HG03571 (cell line): ENCODE measurements at regions not wholly inside any gene's neighbourhood (a gene's known extent, or its start where the extent isn't known, plus 50 kb on each side); places are given as distances from the start of the nearest gene placed in this dataset.

Experiments
- ATAC-seq: cut with Tn5 transposase; IDR thresholded peaks from one replicate; pipeline ENCODE4 v1.9.1; 2021; ENCODE audit not compliant: unreplicated experiment

DNA sequence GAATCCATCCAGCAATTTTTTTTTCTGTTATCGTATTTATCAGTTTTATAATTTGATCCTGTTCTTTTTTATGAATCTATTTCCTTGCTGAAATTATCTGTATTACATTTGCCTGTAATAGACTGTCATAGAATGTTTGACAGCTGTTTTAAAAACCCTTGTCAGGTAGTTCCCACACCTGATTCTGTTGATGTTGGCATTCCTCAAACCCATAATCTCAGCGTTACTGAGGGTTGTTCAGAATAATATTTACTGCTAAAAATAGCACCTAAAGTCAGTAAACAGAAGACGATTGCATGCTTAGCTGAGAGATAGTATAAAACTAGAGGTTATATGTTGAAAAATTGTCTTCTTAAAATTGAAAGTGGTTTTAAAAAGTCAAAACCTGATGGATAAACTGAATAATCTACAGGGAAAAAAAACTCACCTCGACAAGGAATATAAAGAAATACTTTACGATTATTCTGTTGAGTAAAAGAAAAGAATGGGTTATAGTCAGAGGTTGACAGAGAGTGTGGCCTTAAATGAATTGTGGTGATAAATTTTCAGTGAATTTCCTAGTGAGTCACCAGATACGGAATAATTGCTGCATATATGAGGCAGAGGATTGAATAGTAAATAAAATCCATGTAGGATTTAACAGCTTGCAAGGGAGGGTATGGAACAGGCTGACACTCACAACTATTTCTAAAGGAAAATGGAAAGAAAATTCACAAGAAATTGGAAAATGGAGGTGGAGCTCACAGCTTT lies 824.1 kb upstream of the IGFBP3 start:
- ATAC-seq = no peak

DNA sequence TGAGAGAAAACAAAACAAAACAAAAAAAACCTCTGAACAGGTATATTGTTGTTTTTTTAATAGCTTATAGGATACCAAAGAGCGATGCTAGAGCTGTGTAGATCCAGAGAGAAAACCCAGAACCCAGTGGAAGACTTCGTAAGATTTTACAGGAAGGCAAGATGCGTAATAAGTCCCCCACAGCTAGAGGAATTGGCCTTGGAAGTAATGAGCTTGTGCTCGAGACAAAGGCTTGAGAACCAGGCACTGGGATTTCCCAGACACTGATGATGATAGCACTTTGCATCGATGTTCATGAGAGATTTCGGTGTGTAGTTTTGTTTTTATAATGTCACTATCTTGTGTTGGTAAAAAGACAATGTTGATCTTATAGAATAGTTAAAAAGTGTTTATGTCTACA lies 821.5 kb upstream of the IGFBP3 start:
- no peak for ATAC-seq

DNA sequence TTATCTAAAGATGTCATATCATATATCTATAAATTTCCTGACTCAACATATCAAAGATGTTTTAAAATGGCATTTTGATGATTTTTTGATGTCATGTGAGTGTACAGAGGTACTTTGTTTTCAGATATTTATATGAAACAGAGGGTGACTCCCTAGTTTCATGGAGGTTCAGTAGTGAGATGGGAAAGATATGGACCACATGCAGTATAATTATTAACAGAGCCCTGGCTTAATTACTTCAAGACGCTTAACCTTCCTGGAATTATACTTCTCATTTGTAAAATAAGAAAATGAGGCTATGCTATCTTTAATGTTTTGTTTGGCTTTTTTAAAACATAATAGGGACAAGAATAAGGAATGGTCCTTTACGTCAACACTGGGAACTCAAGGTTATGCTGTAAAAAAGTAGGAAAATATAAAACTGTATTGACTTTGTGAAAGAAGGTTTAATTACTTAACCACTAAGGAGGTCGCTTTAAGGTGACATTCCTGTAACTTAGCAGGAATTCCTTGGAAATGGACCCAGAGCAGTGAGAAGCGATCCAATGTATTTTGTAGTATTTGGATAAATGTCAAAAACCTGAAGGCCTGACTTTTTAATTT lies 821.0 kb upstream of the IGFBP3 start:
- no peak for ATAC-seq

DNA sequence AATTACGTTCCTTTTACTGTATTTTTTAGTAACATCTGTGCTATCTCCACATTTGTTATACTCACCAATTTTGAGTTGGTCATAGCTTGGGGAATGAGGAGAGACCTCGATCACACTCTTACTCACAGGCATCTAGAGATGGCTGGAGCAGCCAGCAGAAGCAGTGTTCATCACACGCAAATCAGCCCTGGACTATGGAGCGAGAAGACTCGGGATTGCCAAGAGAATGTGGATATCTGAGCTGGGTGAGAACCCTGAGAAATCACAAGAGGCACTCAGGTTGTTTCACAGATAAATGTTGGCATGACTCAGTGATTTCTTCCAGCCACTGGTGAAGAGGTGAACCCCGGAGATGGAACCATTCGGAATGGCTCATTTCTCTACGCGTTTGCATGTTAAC lies 820.1 kb upstream of the IGFBP3 start:
- no peak for ATAC-seq

DNA sequence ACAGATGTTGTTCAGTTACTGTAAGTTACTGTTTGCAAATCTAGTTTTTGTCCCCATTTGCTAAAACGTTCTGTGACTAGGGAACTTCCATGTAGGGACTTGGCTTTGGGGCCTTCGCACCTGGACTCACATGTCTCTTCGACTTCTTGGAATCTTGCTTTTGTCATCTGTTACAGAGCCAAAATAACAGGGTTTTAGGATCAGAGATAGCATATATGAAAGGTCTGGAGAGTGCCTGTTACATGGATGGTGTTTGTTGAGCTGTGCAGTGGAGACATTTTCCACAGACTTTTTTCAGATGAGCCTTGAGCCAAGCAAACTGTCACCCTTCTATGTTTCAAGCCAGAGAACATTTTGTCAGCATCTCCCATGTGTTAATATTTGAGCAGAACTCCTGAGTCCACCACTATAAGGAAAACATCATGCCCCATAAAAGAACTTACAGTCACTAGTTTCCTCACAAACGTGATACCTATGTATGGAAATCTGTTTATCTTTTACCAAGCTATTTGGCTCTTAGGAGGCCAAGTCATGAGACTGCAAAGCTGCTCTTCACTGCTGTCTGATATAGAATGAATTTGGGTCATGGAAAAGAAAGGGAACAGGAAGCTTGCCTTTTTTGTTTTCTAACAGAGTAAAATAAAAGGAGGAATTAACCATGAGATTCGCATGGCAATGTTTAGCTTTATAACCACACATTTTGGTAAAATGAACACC lies 818.6 kb upstream of the IGFBP3 start:
- ATAC-seq = no peak

DNA sequence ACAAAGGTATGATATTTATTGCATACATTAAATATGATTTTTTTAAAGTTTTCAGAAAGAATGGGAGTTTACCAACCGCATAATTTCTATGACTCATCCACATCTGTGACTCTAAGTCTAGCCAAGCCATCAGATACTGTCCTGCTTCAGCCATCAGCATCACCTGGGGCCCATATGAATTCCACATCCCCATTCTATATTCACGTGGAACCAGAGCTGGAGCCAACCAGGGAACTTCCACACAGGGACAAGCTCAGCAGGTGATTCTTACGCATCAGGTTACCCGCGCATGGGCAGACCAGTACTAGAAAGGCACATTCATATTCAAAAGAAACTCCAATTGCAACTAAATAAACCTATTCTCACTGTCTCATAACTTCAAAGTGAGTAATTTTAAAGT lies 817.7 kb upstream of the IGFBP3 start:
- no peak for ATAC-seq

DNA sequence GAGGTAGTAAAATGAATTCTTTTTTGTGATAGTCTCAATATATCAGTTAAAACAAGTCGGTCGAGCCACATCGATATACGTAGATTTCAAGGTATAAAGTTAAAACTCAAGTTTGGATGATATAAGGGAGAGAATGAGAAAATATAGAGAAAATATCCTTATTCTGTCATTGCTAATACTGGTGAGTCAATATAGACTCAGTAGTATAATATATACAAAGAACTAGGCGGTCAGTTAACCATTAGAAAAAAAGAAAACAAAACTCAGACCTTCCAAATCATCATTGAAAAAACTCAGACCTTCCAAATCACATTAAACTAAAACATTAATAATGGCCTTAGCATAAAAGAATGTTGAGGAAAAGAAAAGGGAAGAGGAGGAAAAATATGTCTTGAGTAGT lies 817.1 kb upstream of the IGFBP3 start:
- no peak for ATAC-seq

DNA sequence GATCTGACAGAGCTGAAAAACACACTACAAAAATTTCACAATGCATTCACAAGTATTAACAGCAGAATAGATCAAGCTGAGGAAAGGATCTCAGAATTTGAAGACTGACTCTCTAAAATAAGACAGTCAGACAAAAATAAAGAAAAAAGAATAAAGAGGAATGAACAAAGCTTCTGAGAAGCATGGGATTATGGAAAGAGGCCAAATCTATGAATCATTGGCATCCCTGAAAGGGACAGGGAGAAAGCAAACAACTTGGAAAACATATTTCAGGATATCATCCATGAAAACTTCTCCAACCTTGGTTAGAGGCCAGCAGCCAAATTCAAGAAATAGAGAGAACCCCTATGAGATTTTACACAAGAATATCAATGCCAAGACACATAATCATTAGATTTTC lies 804.8 kb upstream of the IGFBP3 start:
- ATAC-seq = no peak

DNA sequence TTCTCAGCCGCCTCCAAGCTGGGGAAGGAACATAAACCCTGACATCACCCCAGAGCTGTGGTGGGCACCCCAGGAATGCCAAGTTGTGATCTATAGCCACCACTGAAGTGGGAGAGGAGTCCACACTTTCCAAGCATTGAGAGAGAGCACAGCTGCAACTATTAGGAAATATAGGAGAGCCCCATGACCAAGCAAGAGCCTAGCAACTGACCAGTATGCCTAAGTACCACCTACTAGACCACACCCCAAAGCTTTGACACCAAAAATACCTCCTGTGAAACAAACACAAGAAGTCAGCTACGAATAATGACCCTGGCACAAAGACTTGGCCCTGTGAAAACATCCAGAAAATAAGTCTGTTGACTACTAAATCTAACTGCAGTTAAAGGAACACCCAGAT lies 804.1 kb upstream of the IGFBP3 start:
- no peak for ATAC-seq

DNA sequence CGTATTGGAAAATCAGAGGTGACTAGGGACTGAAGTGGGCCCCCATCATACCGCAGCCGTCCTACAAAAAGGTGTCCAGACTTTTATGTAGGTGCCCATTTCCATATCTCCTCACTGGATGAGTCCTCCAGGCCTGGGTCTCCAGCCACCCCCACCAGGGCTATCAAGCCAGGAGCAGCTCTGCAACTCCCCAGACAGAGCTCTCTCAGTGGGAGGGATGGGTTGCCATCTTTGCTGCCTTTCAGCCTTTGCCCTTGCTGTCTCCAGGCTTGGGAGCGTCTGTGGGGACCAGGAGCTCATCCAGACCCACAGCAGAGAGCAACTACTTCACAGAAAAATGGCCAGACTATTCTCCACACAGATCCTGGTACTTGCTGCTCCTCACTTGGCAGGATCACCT lies 802.7 kb upstream of the IGFBP3 start:
- ATAC-seq = no peak

DNA sequence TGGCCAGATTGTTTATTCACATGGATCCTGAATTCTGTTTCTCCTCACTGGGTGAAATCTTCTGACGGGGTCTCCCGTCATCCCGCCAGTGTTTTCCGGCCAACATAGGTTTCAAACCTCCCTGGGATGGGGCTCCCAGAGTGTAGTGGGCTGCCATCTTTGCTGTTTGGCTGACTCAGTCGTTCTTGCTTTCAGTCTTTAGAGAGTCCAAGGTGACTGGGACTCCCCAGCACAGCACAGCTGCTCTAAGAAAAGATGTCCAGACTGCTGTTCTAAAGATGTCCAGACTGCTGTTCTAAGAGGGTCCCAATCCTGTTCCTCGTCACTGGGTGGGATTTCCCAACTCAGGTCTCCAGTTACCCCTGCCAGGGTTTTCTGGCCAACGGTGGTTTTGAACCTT lies 801.9 kb upstream of the IGFBP3 start:
- no peak for ATAC-seq

DNA sequence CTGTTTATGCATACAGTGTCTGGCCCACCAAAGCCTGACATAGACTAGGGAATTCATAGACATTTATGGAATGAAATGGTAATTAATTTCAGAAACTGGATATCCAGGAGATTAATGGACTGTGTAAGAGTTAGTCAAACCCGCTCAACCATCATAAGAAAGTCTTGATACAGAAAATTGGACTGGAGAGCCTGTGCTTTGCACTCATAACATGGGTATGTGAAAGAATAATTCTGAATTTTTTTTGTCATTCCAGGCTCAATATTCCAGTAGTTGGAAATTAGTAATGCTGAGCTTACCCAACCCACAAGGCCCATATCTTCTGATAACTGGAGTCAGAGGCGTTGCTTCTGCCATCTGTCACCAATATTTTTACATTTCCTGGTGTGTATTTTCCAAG lies 799.7 kb upstream of the IGFBP3 start:
- ATAC-seq = no peak

DNA sequence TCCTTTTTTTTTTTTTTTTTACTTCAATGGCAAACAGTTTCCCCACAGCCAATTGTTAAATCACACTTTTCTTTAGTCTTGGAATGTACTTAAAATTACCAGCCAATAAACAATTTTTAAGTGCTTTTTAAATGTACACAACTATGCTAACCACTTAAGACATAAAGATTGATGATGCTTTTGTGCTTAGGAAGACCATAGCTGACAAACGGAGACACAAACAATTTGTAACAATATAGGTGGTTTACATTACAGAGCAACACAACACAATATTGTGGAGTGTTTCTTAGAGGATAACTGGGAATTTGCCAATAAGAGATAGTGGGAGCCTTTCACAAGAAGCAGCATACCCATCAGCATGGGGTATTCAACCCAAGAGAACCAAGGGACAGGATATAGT lies 798.5 kb upstream of the IGFBP3 start:
- ATAC-seq = no peak

DNA sequence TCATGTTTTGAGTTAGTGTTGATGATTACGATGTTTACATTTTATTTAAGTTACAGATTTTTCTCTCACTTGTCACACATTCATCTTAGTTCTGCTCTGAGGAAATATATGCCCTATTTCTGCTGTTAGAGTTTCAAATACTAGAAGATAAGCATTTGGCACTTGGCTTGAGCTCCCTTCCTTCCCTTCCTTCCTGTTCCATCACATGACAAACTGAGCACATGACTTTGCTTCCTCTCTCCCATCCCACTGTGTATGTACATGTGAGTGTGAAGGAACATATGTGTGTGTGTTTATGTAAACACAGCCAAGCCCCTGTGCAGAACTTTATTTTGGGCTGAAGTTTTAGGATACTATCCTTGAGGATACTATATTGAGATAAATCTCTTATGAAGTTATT lies 795.9 kb upstream of the IGFBP3 start:
- ATAC-seq = no peak

DNA sequence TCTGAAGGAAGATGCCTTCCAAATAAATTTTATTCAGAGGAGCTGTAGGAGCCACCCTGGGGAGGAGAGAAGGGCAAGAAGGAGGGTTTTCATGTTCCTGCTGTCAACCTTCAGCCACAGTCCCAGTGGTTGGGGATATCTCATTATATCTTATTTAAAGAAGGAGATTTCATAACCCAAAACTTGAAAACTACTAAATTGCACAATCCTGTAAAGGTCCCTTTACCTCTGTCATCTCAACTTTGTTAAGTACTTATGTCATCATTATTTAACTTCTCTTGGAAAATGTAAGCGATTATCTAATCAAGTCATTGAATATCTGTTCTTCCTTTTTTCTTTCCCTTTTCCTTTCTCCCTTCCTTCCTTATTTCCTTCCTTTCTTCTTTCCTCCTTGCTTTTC lies 794.5 kb upstream of the IGFBP3 start:
- ATAC-seq = no peak

DNA sequence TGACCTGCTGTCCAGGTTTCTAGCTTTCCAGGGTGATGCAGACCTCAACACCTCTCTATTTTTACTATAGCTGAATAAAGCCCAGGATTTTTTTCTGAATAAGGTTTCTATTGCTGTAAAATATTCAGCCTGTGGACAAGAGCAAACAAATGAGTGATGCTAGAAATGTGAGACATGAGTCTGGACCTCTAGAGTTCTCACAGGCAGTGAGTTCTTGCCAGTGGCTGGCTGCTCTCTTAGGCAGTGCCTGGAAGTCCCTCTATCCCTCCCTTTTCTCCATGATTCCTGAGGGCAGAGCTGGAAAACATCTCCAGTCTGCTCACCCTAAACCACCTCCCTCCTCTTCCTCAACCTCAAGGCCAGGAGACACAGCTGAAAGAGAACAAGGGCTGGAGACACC lies 793.8 kb upstream of the IGFBP3 start:
- no peak for ATAC-seq

DNA sequence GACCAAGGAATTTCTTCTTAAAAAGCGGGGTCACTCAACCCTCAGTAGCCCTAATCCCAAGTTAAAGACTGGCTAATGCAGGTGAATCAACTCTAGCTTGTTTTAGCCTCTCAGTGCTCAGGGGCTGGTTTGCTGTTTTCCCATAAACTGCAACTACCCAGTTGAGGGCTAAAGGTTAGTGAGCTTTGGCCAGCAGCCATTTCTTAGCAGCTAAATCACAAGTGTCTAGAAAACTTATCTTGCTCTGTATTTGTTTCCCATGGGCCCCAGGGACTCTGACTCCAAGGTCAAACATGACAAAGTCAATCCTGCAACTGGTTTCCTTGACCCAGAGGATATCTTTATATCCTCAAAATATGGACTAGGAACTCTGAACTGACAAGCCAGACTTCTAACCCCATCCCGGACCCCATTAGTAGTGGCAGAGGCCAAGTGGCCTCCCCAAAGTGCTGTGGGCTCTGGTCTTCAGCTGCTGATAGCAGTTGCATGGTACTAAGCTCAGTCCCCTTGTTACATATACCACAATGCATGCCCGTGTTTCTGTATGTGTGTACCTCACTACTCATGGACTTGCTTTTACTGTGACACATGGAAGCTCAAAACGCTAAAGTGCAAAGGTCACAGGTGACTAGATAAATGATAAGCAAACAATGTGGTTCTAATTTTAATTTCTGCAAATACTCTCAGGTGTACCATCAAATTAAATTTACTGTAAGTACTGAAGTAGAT lies 793.0 kb upstream of the IGFBP3 start:
- no peak for ATAC-seq

DNA sequence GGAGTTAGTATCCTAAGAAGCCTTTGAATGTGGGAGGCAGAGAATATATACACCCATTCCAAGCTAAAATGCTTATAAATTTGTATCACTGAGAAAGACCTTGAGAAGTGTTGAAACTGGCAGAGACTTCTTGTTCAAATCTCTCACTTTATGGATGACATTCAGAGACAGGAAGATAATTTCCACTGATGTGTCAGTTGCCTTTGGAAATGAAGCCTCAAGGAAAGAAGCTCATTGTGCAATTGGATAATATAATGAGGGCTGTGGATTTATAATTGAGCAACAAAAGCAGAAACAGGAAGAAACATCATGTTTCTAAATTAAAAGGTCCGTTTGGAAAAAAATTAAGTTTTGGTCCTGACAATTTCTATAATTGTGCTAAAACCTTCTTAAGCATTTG lies 789.9 kb upstream of the IGFBP3 start:
- ATAC-seq = no peak

DNA sequence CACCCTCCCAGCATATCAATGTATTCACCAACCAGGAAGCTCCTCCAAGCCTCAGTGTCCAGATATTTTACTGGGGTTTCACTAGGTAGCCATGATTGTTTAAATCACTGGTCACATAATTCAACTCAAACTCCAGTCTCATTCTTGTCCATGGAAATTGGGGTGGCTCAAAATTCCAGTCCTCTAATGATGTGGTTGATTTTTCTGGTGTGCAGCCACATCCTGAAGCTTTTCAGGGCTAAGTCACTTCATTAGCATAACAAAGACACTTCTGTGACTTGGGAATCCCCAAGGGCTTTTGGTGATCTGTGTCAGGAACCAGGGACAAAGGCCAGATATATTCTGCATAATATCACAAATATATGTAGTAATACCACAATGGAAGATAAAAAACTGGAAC lies 786.9 kb upstream of the IGFBP3 start:
- ATAC-seq = no peak

DNA sequence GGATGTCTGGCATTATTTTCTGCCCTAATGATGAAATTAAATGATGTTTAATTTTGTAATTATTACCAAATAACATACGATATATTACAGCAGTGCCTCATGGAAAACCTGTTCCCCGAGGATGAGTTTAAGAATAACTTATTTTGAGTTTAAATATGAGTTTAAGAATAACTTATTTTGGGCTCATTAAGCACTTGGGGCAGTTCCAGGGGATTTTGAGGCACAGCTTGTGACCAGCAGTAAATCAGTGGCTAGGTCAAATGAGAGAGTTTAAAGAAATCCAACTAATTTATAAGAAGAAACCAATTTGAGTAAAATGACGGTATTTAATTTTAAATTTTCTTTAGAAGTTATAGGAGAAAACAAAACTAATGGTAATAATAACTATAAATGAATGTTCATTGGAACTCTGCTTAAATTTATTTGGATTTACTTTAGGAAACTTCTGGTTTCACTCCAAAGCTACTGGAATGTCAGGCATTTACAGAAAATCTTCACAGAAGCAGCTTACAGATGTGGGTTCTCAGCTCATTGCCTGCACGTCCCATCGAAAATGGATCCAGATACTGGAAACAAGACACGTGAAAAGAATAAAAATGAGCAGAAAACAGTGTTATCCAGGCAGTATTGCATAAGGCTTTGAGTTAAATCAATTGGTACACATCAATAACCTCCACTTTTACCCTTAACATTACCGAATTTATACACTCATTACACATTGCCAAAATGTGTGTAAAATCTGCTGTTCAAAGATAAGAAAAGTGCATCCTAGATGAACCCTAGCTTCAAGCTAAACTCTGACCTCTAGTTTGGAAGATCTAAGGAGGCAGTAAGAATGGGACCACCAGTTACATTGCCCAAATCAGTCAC lies 784.5 kb upstream of the IGFBP3 start:
- no peak for ATAC-seq

DNA sequence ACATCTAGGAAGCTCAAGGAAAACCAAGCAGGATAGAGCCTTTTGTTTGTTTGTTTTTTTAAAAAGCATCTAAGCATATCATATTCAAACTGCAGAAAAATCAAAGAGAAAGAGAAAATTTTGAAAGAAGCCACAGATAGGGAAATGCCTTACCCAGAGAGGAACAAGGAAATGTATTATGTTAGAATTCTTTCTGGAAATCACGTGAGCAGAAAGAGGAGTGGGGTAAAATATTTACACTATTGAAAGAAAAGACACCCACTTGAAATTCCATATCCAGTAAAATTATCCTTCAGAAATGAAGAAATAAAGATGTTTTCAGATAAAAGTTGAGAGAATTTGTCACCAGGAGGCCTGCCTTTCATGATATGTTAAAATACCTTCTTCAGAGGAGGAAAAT lies 775.7 kb upstream of the IGFBP3 start:
- no peak for ATAC-seq
